Lung (tissue), 11 donors: ENCODE measurements at regions not wholly inside any gene's neighbourhood (a gene's known extent, or its start where the extent isn't known, plus 50 kb on each side); places are given as distances from the start of the nearest gene placed in this dataset.
A peak's percentile ranks its signal among the peaks of the same experiment; 100 is the strongest.

Source experiments
- ATAC-seq: fragments of 200-7000 bp; cut with Tn5 transposase; one replicate; pipeline ENCODE4 v1.9.1; 2020; ENCODE audit warnings: moderate number of reproducible peaks; ENCODE audit not compliant: insufficient read depth, low FRiP score
- DNase-seq, 3 donors: peaks; one replicate each; pipeline ENCODE4 v3.0.0-alpha.2; 2013 to 2017
- H3K27ac ChIP-seq, 2 donors: one replicate each; pipeline ENCODE4 v1.5.1; 2013; ENCODE audit warnings: mild to moderate bottlenecking in 2 of 2, moderate library complexity in 2 of 2, control low read depth in 1 of 2, inconsistent platforms in 1 of 2, low read depth in 1 of 2, low read length in 1 of 2
- H3K27me3 ChIP-seq, 3 donors: one replicate each; pipeline ENCODE4 v1.5.1; 2013; ENCODE audit warnings: low read length in 2 of 3; ENCODE audit not compliant: control insufficient read depth in 3 of 3, insufficient read depth in 3 of 3
- H3K36me3 ChIP-seq, 4 donors: one replicate each; pipeline ENCODE4 v1.5.1; 2013; ENCODE audit warnings: low read length in 4 of 4, mild to moderate bottlenecking in 1 of 4, moderate library complexity in 1 of 4; ENCODE audit not compliant: control insufficient read depth in 4 of 4, insufficient read depth in 4 of 4
- H3K4me1 ChIP-seq, 5 donors: one replicate each; pipeline ENCODE4 v1.5.1; 2013; ENCODE audit warnings: low read length in 5 of 5, mild to moderate bottlenecking in 2 of 5, moderate library complexity in 1 of 5; ENCODE audit not compliant: control insufficient read depth in 5 of 5, insufficient read depth in 5 of 5
- H3K4me3 ChIP-seq: one replicate; pipeline ENCODE4 v1.5.1; 2013; ENCODE audit warnings: mild to moderate bottlenecking, control low read depth, moderate library complexity
- H3K9ac ChIP-seq, 2 donors: one replicate each; pipeline ENCODE4 v1.5.1; 2013; ENCODE audit warnings: low read length in 2 of 2, control low read depth in 1 of 2; ENCODE audit not compliant: insufficient read depth in 1 of 2
- H3K9me3 ChIP-seq, 4 donors: one replicate each; pipeline ENCODE4 v1.5.1; 2013; ENCODE audit warnings: low read length in 3 of 4, mild to moderate bottlenecking in 1 of 4, moderate library complexity in 1 of 4; ENCODE audit not compliant: control insufficient read depth in 4 of 4, insufficient read depth in 3 of 4
- CTCF ChIP-seq: IDR thresholded peaks from 2 replicates; pipeline ENCODE4 v1.5.1; 2012; ENCODE audit warnings: mild to moderate bottlenecking; ENCODE audit errors: control extremely low read depth, extremely low read depth
- WGBS, 2 donors: extraction: QIAGEN DNeasy Blood & Tissue Kit; methylation state at CpG; one replicate each; pipeline ENCODE4 v1.1.7; 2013; 5-methylcytosine and 5-hydroxymethylcytosine counted together
- donor health status: control.
- donor health status: control.
- donor health status: Bipolar disorder and iron deficiency.
- donor health status: healthy.
- donor health status: DM: yes; HTN: yes; CAD: no.

- no peak overlapping the region for H3K27ac ChIP-seq
- no peaks in the 10 kb centered on the region for H3K27me3 ChIP-seq
- WGBS, 2 donors, result 88 to 97% methylated on average over 1 of the region's 1 CpG
These were observed 1219.8 kb downstream of the CDH8 start for GRCh38 chr16:60816461-60816860.

GRCh38 chr16:60815865-60816264 lies 1220.4 kb downstream of the CDH8 start:
- H3K27ac ChIP-seq, result peak overlapping the region in 1 of 2 donors; percentile 60
- no peak for DNase-seq
- no peak for TF ChIP-seq CTCF
- peaks cover 0 to 12% (median 0%) of the 10 kb centered on the region in 5 donors for H3K4me1 ChIP-seq
- no peaks in the 10 kb centered on the region for H3K9me3 ChIP-seq
- 59 to 71% methylated on average over 3 of the region's 3 CpGs for WGBS, 2 donors
- no peaks in the 10 kb centered on the region for H3K36me3 ChIP-seq
- no peaks in the 10 kb centered on the region for H3K27me3 ChIP-seq
- H3K9ac ChIP-seq, result no peak overlapping the region
- no peak overlapping the region for H3K4me3 ChIP-seq
- no peak for ATAC-seq

More at GRCh38 chr16:60816461-60816860, 1219.8 kb downstream of the CDH8 start:
- H3K9me3 ChIP-seq, result no peaks in the 10 kb centered on the region
- H3K36me3 ChIP-seq, result no peaks in the 10 kb centered on the region
- H3K4me1 ChIP-seq, result peaks cover 0 to 7% (median 0%) of the 10 kb centered on the region in 5 donors
- no peak overlapping the region for H3K9ac ChIP-seq
- no peak for TF ChIP-seq CTCF
- no peak for DNase-seq
- no peak overlapping the region for H3K4me3 ChIP-seq
- ATAC-seq, result no peak

- H3K36me3 ChIP-seq, result no peaks in the 10 kb centered on the region
- ATAC-seq (no peak), DNase-seq (no peak)
- WGBS, 2 donors, result 67 to 77% methylated on average over 3 of the region's 3 CpGs
- H3K27ac ChIP-seq, result no peak overlapping the region
- no peaks in the 10 kb centered on the region for H3K27me3 ChIP-seq
- no peak overlapping the region for H3K9ac ChIP-seq
- no peaks in the 10 kb centered on the region for H3K9me3 ChIP-seq
- no peak overlapping the region for H3K4me3 ChIP-seq
- peaks cover 0 to 17% (median 0%) of the 10 kb centered on the region in 5 donors for H3K4me1 ChIP-seq
- TF ChIP-seq CTCF, result no peak
These were observed 1221.2 kb downstream of the CDH8 start for GRCh38 chr16:60815033-60815432.

- ATAC-seq, result no peak
- Histone ChIP-seq H3K27ac (no peak overlapping the region), H3K27me3 (no peaks in the 10 kb centered on the region), H3K9ac (no peak overlapping the region), H3K36me3 (no peaks in the 10 kb centered on the region), H3K4me3 (no peak overlapping the region), H3K4me1 (peaks cover 0 to 19% (median 0%) of the 10 kb centered on the region in 5 donors), H3K9me3 (no peaks in the 10 kb centered on the region)
- DNase-seq, result peak in 2 of 3 donors; percentile 12 to 36
- no peak for TF ChIP-seq CTCF
These were observed 1224.6 kb downstream of the CDH8 start for GRCh38 chr16:60811657-60812056.
